Activated naive CD4-positive, alpha-beta T cell treated with anti-CD3 and anti-CD28 coated beads for 36 hours (primary cell): ENCODE measurements at regions not wholly inside any gene's neighbourhood (a gene's known extent, or its start where the extent isn't known, plus 50 kb on each side); places are given as distances from the start of the nearest gene placed in this dataset.
"Not testable (repeated sequence)": the region's sequence is repeated elsewhere in the genome, so short reads cannot be mapped to it uniquely, and the experiment has no call there.

ENCODE experiments used
- CTCF ChIA-PET: fragments of 350-600 bp; sonication (Branson Sonifier 250); formaldehyde crosslinking; loops from one replicate; lab custom pipeline; 2021; ENCODE audit warnings: antibody characterized with exemption; lab: Charles Lee
- DNase-seq: peaks from one replicate; pipeline ENCODE4 v3.0.0-alpha.2; 2020
- H3K27ac Mint-ChIP-seq: one replicate; pipeline ENCODE4 v1.8.0; 2021; ENCODE audit warnings: mild to moderate bottlenecking, mixed read lengths
- H3K27me3 Mint-ChIP-seq: one replicate; pipeline ENCODE4 v1.8.0; 2021; ENCODE audit warnings: low read depth, mixed read lengths
- H3K36me3 Mint-ChIP-seq: one replicate; pipeline ENCODE4 v1.8.0; 2021; ENCODE audit warnings: low read depth, mixed read lengths
- H3K4me1 Mint-ChIP-seq: one replicate; pipeline ENCODE4 v1.8.0; 2021; ENCODE audit warnings: low read depth, mixed read lengths
- H3K4me3 Mint-ChIP-seq: one replicate; pipeline ENCODE4 v1.8.0; 2021; ENCODE audit warnings: mild to moderate bottlenecking, moderate library complexity, mixed read lengths
- H3K9me3 Mint-ChIP-seq: one replicate; pipeline ENCODE4 v1.8.0; 2021; ENCODE audit warnings: mixed read lengths
- intact Hi-C: fragments of 100-400 bp; cut with micrococcal nuclease; formaldehyde crosslinking; loops from one replicate; pipeline ENCODE4 v1.15.1; 2023

DNA sequence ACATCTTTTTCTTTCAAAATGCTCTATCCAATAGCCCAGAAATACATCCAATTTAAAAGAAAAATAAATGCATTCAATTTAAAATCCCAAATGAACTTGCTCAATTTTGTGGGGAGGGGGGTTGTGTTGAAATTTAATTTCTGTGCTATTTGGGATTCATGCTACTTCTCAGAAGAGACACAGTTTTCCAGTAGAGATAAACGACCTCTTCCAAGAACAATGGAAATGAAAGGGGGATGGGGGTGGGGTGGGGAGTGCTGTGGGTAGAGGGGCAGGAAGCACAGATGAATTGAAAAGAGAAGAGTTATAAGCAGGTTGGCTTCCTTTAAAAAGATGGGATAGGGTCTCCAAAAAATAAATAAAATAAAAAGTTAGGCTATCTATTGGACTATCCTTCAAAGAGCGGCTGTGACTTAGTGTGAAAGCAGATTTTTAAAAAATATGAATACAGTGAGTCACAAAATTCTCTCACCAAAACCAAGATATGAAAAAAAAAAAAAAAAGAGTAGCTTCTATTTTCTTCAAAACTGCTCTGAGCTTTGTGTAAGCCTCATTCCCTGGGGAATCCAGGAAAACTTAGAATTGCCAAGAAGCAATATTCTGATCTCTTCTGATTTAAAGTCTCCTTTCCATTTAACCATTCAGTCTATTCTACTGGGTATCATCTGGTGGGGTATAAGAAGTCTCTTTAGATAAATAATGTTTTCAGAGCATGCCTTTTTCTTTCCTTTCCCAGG, 324.3 kb downstream of the PTTG2 start:
- CTCF ChIA-PET = no interaction called here
- no peak for DNase-seq
- Mint-ChIP-seq H3K4me1 (peaks cover 7% of the 10 kb centered on the region), H3K27ac (no peak overlapping the region), H3K36me3 (no peaks in the 10 kb centered on the region), H3K27me3 (no peaks in the 10 kb centered on the region), H3K9me3 (no peaks in the 10 kb centered on the region), H3K4me3 (no peak overlapping the region)
- intact Hi-C loops = no loop called here

DNA sequence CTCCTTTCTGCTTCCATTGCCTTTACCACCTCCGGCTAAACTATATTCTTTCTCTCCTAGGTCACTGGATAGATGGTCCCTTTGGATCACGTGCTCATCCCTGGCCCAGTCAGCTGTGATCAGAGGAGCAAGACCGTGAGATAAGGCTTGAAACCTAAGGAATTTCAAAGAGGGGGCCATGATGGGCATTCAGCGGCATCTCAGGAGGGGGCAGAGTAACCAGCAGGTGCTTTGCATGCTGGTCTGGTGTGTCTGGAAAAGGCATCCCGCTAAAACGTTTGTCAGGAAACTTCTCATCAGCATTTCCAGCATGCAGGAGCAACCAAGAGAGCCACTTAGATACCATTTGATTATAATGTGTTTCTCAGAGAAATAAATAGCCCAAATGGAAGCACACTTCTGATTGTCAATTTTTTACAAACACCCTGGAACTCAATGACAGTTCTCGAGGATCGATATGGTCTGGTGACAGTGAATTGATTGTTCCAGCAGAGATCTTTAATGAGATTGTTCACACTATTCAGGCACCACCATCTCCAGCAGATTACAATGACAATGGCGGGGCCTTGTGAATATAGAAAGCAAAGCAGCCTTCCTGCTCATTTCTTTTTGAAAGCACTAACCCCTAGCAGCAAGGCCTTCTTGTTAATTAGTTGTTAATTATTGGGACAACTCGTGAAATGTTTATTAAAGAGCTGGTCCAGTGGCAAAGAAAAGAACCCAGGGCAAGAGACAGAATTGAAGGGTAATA, 327.1 kb downstream of the PTTG2 start:
- H3K36me3 Mint-ChIP-seq = no peaks in the 10 kb centered on the region
- no peak overlapping the region for H3K4me3 Mint-ChIP-seq
- no peaks in the 10 kb centered on the region for H3K27me3 Mint-ChIP-seq
- H3K4me1 Mint-ChIP-seq = peaks cover 7% of the 10 kb centered on the region
- intact Hi-C loops = no loop called here
- H3K27ac Mint-ChIP-seq = no peak overlapping the region
- no peaks in the 10 kb centered on the region for H3K9me3 Mint-ChIP-seq
- CTCF ChIA-PET = no interaction called here
- DNase-seq = no peak

DNA sequence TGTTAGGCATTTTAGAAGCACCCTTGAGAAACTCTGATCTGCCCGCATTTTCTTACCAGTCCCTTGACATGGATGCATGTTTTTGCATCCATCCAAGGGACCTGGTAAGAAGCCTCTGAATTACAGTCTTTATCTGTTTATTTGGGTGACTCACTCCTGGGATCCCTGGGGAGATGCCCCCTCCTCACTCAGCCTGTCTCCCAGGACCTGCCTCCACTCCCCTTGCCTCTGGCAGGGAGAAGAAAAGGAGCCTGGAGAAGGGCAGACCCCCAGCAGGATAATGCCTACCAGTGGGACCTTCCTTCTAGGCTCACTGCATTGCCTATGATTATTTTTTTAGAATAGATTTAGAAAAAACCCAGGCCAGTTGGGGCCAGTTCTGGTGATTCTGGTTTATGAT, 329.4 kb downstream of the PTTG2 start:
- H3K9me3 Mint-ChIP-seq = peaks cover 9% of the 10 kb centered on the region
- H3K27me3 Mint-ChIP-seq = no peaks in the 10 kb centered on the region

DNA sequence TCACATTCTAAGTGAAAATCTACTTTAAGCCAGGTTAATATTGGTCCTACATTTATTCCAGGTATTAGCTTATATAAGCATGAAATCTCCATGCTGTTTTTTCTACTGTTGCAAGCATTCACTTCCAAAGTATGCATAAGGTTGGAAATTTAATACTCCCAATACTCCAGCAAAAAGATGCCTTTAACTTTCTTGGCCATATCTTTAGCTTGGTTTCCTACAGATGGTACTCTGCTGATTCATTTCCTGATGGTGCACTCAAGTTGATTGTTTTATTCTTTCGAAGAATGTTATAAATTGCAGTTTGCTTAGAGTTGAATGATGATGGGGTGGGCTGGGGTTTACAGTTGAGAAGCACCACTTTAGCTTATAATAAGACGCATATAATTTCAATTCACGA, 330.2 kb downstream of the PTTG2 start:
- no peak for DNase-seq

More for the DNA sequence above, 329.4 kb downstream of the PTTG2 start:
- H3K36me3 Mint-ChIP-seq = no peaks in the 10 kb centered on the region
- DNase-seq = no peak
- intact Hi-C loops = no loop called here
- no peak overlapping the region for H3K27ac Mint-ChIP-seq
- no peak overlapping the region for H3K4me3 Mint-ChIP-seq
- CTCF ChIA-PET = interaction anchor here (1.0 to 1.5 kb wide), 2 partner anchors 110 to 386 kb away, joined by 3 to 4 read pairs; no protein-coding TSS in a partner anchor
- peaks cover 2% of the 10 kb centered on the region for H3K4me1 Mint-ChIP-seq

DNA sequence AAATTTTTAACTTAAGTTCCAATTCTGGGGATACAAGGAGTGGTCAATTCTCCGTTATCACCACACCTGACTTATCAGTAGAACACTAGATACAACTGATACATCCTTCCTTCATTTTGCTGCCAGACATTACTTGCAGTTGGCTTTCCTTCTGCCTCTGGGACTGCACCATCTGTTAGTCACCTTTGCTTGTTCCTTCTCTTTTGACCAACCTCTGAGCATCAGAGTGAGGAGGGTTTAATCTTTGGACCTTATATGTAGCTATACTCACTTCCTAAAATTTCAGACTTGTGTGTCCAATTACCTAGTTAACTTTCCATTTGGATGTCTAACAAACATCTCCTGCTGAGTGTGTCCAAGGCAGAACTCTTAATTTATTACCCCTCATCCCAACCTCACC, 330.7 kb downstream of the PTTG2 start:
- Mint-ChIP-seq H3K9me3 (peaks cover 15% of the 10 kb centered on the region), H3K36me3 (no peaks in the 10 kb centered on the region), H3K4me3 (no peak overlapping the region), H3K4me1 (no peaks in the 10 kb centered on the region), H3K27me3 (no peaks in the 10 kb centered on the region), H3K27ac (no peak overlapping the region)
- intact Hi-C loops = no loop called here
- CTCF ChIA-PET = no interaction called here
- no peak for DNase-seq

More for the DNA sequence above, 330.2 kb downstream of the PTTG2 start:
- intact Hi-C loops = no loop called here
- Mint-ChIP-seq H3K27me3 (no peaks in the 10 kb centered on the region), H3K4me1 (no peaks in the 10 kb centered on the region), H3K9me3 (peaks cover 12% of the 10 kb centered on the region), H3K27ac (no peak overlapping the region), H3K4me3 (no peak overlapping the region), H3K36me3 (no peaks in the 10 kb centered on the region)
- CTCF ChIA-PET = interaction anchor here (1.0 to 1.5 kb wide), 2 partner anchors 110 to 385 kb away, joined by 3 to 4 read pairs; no protein-coding TSS in a partner anchor

DNA sequence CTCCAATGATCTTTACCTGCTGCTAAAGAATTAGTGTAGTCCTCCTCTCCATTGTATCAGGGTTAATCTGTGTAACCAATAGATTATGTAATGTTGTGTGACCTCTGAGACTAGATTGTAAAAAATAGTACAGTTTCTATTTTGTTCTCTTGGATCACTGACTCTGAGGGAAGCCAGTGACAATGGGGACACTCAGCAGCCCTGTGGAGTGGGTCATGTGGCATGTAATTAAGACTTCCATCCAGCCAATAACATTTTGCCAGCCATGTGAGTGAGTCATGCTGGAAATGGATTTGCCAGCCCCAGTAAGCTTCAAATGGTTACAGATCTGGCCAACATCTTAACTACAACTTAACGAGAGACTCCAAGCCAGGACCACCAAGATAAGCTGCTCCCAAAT, 332.3 kb downstream of the PTTG2 start:
- Mint-ChIP-seq H3K4me1 (no peaks in the 10 kb centered on the region), H3K27ac (no peak overlapping the region), H3K9me3 (peaks cover 15% of the 10 kb centered on the region), H3K4me3 (no peak overlapping the region), H3K27me3 (no peaks in the 10 kb centered on the region), H3K36me3 (no peaks in the 10 kb centered on the region)
- CTCF ChIA-PET = no interaction called here
- no peak for DNase-seq
- intact Hi-C loops = no loop called here

DNA sequence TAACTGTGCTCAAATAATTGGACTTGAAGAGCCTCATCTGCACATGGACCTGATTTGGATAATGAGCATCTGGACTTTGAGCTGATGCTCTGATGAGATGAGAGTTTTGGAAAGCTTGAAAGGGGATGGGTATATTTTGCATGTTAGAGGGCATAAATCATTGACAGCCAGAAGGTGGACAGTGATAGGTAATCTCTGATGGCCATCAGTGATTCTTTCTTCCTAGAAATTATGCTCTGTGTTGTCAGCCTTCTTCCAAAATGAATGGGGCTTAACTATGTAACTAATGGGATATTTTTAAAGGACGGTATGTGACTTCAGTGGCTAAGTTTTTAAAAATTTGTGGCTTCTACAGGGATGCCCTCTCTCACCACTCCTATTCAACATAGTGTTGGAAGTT, 334.0 kb downstream of the PTTG2 start:
- peaks cover 23% of the 10 kb centered on the region for H3K9me3 Mint-ChIP-seq
- peaks cover 4% of the 10 kb centered on the region for H3K36me3 Mint-ChIP-seq
- H3K4me3 Mint-ChIP-seq = no peak overlapping the region
- H3K27me3 Mint-ChIP-seq = no peaks in the 10 kb centered on the region
- intact Hi-C loops = no loop called here
- no peak overlapping the region for H3K27ac Mint-ChIP-seq
- CTCF ChIA-PET = interaction anchor here (0.6 kb wide), 1 partner anchor 498 kb away, joined by 4 read pairs; no protein-coding TSS in a partner anchor
- DNase-seq = no peak
- no peaks in the 10 kb centered on the region for H3K4me1 Mint-ChIP-seq

DNA sequence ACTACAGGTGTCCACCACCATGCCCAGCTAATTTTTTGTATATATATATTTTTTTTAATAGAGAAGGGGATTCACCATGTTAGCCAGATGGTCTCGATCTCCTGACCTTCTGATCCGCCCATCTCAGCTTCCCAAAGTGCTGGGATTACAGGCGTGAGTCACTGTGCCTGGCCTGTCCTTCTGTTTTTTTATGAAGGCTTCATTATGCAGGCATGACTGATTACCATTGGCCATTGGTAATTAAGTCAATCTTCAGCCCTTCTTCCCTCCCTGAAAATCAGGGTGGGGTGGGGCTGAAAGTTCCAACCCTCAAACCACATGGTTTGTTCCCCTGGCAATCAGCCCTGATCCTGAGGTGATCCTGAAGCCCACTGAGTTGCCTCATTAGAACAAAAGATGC, 336.9 kb downstream of the PTTG2 start:
- no peak overlapping the region for H3K4me3 Mint-ChIP-seq
- H3K27me3 Mint-ChIP-seq = no peaks in the 10 kb centered on the region
- no peak for DNase-seq
- H3K9me3 Mint-ChIP-seq = peaks cover 33% of the 10 kb centered on the region
- H3K27ac Mint-ChIP-seq = no peak overlapping the region
- intact Hi-C loops = no loop called here
- CTCF ChIA-PET = no interaction called here
- peaks cover 6% of the 10 kb centered on the region for H3K36me3 Mint-ChIP-seq
- H3K4me1 Mint-ChIP-seq = no peaks in the 10 kb centered on the region

DNA sequence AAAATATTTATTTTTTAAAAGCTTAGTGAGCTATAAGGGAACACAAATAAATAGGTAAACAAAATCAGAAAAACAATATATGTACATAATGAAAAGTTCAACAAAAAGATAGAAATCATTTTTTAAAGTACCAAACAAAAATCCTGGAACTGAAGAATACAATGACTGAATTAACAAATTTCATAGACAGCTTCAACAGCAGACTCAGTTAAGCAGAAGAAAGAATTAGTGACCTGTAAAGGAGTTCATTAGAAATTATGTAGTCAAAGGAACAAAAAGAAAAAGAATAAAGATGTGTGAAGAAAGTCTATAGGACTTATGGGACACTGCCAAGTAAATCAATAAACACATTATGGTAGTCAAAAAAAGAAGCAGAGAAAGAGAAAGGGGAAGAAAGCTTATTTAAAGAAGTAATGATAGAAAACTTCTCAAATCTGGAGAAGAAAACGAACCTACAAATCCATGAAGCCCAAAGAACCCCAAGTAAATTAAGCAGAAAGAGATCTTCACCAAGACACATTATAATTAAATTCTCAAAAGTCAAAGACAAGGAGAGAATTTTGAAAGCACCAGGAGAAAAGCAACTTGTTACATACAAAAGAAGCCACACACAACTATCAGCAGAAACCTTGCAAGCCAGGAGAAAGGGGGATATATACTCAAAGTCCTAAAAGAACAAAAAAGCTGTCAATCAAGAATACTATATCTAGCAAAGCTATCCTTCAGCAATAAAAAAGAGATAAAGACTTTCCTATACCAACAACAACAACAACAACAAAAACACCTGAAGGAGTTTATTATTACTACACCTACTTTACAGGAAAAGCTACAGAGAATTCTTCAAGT, 338.9 kb downstream of the PTTG2 start:
- Mint-ChIP-seq H3K4me1 (no peaks in the 10 kb centered on the region), H3K27ac (no peak overlapping the region), H3K36me3 (peaks cover 12% of the 10 kb centered on the region), H3K9me3 (peaks cover 36% of the 10 kb centered on the region), H3K27me3 (no peaks in the 10 kb centered on the region), H3K4me3 (no peak overlapping the region)
- no peak for DNase-seq
- intact Hi-C loops = no loop called here
- CTCF ChIA-PET = interaction anchor here (0.6 to 1.1 kb wide), 4 partner anchors 36 to 348 kb away, joined by 3 to 4 read pairs (median 3); no protein-coding TSS in a partner anchor

DNA sequence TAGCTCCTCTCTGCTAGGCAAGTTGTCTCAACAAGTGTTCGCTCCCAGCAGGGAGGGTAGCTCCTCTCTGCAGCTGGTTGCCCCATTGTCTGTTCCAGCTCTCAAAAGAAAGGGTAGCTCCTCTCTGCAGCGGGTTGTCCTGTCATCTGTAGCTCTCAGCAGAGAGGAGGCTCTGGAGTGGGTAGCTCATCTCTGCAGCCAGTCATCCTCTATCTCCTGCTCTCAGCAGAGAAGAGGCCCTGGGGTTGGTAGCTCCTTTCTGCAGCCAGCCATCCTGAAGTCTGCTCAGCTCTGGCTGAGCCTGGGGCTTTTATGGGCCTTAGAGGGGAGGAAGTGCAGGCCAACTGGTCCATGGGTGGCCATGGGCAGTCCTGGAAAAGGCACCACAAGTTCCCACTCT, 342.7 kb downstream of the PTTG2 start:
- CTCF ChIA-PET = no interaction called here
- Mint-ChIP-seq H3K9me3 (peaks cover 29% of the 10 kb centered on the region), H3K36me3 (peaks cover 12% of the 10 kb centered on the region), H3K27ac (no peak overlapping the region), H3K4me3 (no peak overlapping the region), H3K27me3 (peaks cover 3% of the 10 kb centered on the region), H3K4me1 (peaks cover 22% of the 10 kb centered on the region)
- peak; percentile 18 for DNase-seq
- intact Hi-C loops = no loop called here

DNA sequence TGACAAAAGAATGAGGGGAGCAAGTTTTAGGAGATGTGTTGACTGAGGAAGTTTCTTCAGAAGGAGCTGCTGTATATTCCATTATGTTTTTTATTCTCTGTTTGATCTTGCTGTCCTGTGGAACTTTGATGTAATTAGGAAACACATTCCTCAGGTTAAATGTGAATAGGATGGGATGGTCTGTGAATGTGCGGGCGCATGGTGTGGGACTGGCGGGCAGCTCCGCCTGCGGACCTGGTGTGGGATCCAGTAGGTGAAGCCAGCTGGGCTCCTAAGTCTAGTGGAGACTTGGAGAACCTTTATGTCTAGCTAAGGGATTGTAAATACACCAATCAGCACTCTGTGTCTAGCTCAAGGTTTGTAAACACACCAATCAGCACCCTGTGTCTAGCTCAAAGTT, 344.3 kb downstream of the PTTG2 start:
- CTCF ChIA-PET = interaction anchor here (1.1 to 1.3 kb wide), 2 partner anchors 15 to 370 kb away, joined by 3 to 7 read pairs; no protein-coding TSS in a partner anchor
- Mint-ChIP-seq H3K9me3 (peaks cover 20% of the 10 kb centered on the region), H3K4me1 (peaks cover 36% of the 10 kb centered on the region)
- H3K36me3 Mint-ChIP-seq, DNase-seq, H3K27me3 Mint-ChIP-seq, H3K4me3 Mint-ChIP-seq, intact Hi-C loops, H3K27ac Mint-ChIP-seq: not testable (repeated sequence)
